SK-N-MC (cell line): ENCODE measurements at regions not wholly inside any gene's neighbourhood (a gene's known extent, or its start where the extent isn't known, plus 50 kb on each side); places are given as distances from the start of the nearest gene placed in this dataset.

Experiments
- EZH2 ChIP-seq: fragments of 200-600 bp; sonication (generic); IDR thresholded peaks from one replicate; pipeline ENCODE4 v1.6.1; 2017; ENCODE audit warnings: antibody characterized with exemption
- FOXP2 ChIP-seq: optimal IDR thresholded peaks from 2 replicates; pipeline ENCODE3; 2011; ENCODE audit warnings: mild to moderate bottlenecking, moderate library complexity; ENCODE audit not compliant: insufficient read depth; ENCODE audit errors: extremely low read length, control extremely low read depth
- POLR2AphosphoS5 ChIP-seq: IDR thresholded peaks from 2 replicates; pipeline ENCODE4 v1.6.1; 2012; ENCODE audit warnings: mild to moderate bottlenecking, low read depth, low read length, borderline replicate concordance

DNA sequence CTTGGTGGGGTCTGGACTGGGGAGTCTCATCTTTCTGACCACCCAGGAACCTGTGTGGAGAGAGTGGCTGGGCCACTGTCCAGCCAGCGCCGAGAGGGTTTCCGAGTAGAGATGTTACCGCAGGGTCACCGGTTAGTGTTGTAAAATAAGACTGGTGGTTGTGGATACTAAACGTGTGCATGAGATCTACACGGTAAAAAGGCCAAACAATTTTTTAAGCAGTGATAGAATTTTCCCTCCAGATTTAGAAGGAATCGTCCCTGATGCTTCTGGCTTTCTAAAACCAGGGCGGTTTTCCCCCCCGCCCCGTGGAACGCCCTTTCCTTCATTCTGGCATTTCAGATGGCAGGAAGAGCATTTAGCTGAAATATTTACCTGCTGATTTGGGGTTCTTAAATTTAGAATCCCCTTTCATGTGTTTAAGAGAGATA is 72.6 kb upstream of the PPARA start:
- TF ChIP-seq EZH2 (no peak), FOXP2 (no peak), POLR2AphosphoS5 (no peak)
